BE2C (cell line): ENCODE measurements at regions not wholly inside any gene's neighbourhood (a gene's known extent, or its start where the extent isn't known, plus 50 kb on each side); places are given as distances from the start of the nearest gene placed in this dataset.
"Not testable (repeated sequence)": the region's sequence is repeated elsewhere in the genome, so short reads cannot be mapped to it uniquely, and the experiment has no call there.

Experiments used
- DNase-seq: peaks from one replicate; pipeline ENCODE4 v3.0.0-alpha.2; 2020
- H3K27me3 ChIP-seq: fragments of 250-450 bp; sonication (Bioruptor Pico); 2 replicates; pipeline ENCODE4 v1.5.1; 2020; ENCODE audit warnings: mild to moderate bottlenecking
- H3K36me3 ChIP-seq: fragments of 250-450 bp; sonication (Bioruptor Pico); 2 replicates; pipeline ENCODE4 v1.5.1; 2020; ENCODE audit warnings: mild to moderate bottlenecking
- H3K4me1 ChIP-seq: fragments of 250-450 bp; sonication (Bioruptor Pico); 2 replicates; pipeline ENCODE4 v1.5.1; 2020
- H3K4me3 ChIP-seq: 2 replicates; pipeline ENCODE4 v1.5.1; 2011; ENCODE audit warnings: low read depth, low read length
- H3K9me3 ChIP-seq: fragments of 250-450 bp; sonication (Bioruptor Pico); 2 replicates; pipeline ENCODE4 v1.5.1; 2020
- TF ChIP-seq, protein P1 (sequence below): IDR thresholded peaks from 2 replicates; pipeline ENCODE4 v1.5.1; 2012; ENCODE audit warnings: mild to moderate bottlenecking, low read depth, low read length

DNA sequence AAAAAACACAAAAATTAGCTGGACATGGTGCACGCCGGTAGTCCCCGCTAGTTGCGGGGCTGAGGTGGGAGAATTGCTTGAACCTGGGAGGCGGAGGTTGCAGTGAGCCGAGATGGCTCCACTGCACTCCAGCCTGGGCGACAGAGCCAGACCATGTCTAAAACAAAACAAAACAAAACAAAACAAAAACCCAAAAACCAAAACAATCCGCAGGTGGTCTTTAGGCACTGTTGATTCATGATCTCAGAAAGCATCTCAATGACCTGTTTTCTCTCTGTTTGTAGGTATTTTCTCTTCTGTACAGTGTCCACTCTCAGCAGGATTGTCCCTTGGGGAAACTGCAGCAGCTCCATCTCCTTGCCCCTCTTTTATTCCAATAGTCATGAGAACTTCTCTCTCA, 74.9 kb upstream of the ADGRL2 start:
- DNase-seq, result no peak
- no peaks in the 10 kb centered on the region for H3K9me3 ChIP-seq
- H3K36me3 ChIP-seq, result no peaks in the 10 kb centered on the region
- no peaks in the 10 kb centered on the region for H3K27me3 ChIP-seq
- no peak overlapping the region for H3K4me3 ChIP-seq
- TF ChIP-seq, protein P1, sequence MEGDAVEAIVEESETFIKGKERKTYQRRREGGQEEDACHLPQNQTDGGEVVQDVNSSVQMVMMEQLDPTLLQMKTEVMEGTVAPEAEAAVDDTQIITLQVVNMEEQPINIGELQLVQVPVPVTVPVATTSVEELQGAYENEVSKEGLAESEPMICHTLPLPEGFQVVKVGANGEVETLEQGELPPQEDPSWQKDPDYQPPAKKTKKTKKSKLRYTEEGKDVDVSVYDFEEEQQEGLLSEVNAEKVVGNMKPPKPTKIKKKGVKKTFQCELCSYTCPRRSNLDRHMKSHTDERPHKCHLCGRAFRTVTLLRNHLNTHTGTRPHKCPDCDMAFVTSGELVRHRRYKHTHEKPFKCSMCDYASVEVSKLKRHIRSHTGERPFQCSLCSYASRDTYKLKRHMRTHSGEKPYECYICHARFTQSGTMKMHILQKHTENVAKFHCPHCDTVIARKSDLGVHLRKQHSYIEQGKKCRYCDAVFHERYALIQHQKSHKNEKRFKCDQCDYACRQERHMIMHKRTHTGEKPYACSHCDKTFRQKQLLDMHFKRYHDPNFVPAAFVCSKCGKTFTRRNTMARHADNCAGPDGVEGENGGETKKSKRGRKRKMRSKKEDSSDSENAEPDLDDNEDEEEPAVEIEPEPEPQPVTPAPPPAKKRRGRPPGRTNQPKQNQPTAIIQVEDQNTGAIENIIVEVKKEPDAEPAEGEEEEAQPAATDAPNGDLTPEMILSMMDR, result no peak
- H3K4me1 ChIP-seq, result no peaks in the 10 kb centered on the region

DNA sequence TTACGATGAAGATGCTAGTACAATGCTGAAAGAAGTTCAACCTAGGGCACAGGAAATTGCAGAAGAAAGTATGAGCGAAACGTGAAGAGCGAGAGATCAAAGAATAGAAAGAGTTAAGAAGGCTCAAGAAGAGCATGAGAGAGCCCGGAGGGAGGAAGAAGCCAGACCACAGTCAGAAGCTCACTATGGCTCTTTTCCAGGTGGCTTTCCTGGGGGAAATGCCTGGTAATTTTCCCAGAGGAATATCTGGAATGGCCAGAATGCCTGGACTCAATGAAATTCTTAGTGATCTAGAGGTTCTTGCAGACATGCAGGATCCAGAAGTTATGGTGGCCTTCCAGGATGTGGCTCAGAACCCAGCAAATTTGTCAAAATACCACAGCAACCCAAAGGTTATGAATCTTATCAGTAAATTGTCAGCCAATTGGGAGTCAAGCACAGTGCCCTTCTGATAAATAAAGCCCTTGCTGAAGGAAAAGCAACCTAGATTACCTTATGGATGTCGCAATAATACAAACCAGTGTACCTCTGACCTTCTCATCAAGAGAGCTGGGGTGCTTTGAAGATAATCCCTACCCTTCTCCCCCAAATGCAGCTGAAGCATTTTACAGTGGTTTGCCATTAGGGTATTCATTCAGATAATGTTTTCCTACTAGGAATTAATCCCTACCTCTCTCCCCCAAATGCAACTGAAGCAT, 78.0 kb upstream of the ADGRL2 start:
- H3K4me3 ChIP-seq, H3K4me1 ChIP-seq, DNase-seq, H3K27me3 ChIP-seq, H3K36me3 ChIP-seq, H3K9me3 ChIP-seq: not testable (repeated sequence)

DNA sequence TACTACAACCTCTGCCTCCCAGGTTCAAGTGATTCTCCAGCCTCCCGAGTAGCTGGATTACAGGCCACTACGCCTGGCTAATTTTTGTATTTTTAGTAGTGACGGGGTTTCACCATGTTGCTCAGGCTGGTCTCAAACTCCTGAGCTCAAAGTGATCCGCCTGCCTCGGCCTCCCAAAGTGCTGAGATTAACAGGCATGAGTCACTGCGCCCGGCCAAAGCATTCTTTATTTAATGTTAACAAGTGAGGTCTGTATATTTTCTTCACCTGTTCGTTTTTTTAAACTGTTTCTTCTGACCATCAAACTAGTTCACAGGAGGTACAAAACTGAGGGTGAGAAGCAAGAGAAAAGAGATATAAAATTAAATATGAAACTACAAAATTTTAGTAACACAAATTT, 80.5 kb upstream of the ADGRL2 start:
- not testable (repeated sequence) for DNase-seq, H3K4me1 ChIP-seq, H3K9me3 ChIP-seq, H3K4me3 ChIP-seq, H3K27me3 ChIP-seq, H3K36me3 ChIP-seq

DNA sequence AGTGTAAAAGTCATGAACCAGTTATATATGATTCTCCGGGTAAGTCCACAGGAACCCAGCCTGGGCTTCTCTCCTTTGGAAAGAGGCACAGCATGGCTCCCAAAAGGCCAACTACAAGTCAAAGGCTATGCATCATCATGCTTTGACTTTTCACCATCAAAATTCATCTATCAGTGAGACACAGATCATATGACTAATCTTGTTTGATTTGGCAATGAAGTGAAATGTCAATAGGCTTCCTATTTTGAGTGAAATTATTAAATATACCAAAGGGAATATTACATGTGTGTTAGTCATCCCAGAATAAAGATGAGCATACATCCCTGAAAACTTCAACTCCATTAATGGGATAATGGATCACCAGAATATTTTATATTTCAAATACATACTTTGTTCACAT, 83.5 kb upstream of the ADGRL2 start:
- DNase-seq, result no peak
- no peaks in the 10 kb centered on the region for H3K27me3 ChIP-seq
- no peaks in the 10 kb centered on the region for H3K36me3 ChIP-seq
- H3K9me3 ChIP-seq, result no peaks in the 10 kb centered on the region
- TF ChIP-seq, protein P1, result no peak
- no peaks in the 10 kb centered on the region for H3K4me1 ChIP-seq
- H3K4me3 ChIP-seq, result no peak overlapping the region

DNA sequence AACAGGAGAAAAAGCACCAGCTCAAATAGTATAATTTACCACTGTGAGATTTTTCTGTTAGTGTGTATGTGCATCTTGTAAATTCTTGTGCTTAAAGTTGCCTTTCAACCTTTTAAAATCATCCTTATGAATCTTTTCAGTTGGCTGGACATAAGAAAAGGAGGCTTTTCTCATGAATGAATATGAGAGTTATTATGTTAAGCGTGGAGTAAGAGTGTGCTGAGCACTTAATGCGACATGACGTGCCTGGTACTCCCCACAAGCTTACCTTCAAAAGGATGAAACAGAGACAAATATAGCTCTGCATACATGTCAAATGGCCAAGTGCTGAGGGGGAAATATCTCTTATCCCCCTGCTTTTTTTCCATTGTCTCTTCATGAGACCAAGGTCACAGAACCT, 85.3 kb upstream of the ADGRL2 start:
- Histone ChIP-seq H3K27me3 (no peaks in the 10 kb centered on the region), H3K9me3 (no peaks in the 10 kb centered on the region), H3K4me1 (no peaks in the 10 kb centered on the region), H3K4me3 (no peak overlapping the region), H3K36me3 (no peaks in the 10 kb centered on the region)
- TF ChIP-seq, protein P1, result no peak
- no peak for DNase-seq

DNA sequence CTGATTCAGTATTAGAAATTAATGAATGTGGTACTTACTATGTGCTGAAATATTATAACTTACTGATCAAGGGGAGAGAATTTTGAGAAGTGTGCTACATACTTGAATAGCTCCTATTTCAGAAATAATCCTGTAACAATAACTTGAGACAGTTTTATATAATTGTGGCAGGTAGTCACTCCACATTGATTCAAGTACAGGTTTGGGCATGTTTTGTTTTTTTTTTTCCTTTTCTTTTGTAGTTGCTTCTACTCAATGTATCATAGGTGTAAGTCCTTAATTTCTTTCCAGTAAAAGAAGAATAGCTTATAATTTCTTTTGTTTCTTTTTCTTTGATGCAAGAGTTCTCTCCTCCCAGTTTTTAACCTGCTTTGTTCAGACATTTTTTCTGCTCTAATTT, 86.1 kb upstream of the ADGRL2 start:
- Histone ChIP-seq H3K4me3 (no peak overlapping the region), H3K36me3 (no peaks in the 10 kb centered on the region), H3K27me3 (no peaks in the 10 kb centered on the region), H3K9me3 (no peaks in the 10 kb centered on the region), H3K4me1 (no peaks in the 10 kb centered on the region)
- TF ChIP-seq, protein P1, result no peak
- no peak for DNase-seq

DNA sequence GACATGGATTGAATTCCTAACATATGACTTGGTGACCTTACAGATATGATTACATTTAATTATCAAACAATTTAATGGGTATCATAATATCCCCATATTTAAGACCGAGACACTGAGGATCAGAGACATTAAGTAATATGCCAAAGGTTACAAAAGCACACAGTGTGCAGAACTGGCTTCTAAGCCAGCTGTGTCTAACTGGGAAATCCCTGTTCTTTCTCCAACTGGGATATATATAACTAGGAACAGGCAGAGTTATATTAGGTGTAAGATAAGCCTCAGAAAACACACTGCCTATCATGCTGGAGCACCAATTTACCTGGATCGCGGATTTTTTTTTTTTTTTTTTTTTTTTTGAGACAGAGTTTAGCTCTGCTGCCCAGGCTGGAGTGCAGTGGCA, 88.3 kb upstream of the ADGRL2 start:
- no peaks in the 10 kb centered on the region for H3K4me1 ChIP-seq
- H3K9me3 ChIP-seq, result no peaks in the 10 kb centered on the region
- TF ChIP-seq, protein P1, result no peak
- no peak for DNase-seq
- H3K27me3 ChIP-seq, result no peaks in the 10 kb centered on the region
- no peak overlapping the region for H3K4me3 ChIP-seq
- H3K36me3 ChIP-seq, result no peaks in the 10 kb centered on the region
